ENCODE measurements at regions not wholly inside any gene's neighbourhood (a gene's known extent, or its start where the extent isn't known, plus 50 kb on each side); places are given as distances from the start of the nearest gene placed in this dataset.

- DNase-seq = no peak
These were observed 373.6 kb downstream of the PBX1 start for GRCh38 chr1:164932580-164932979.

- DNase-seq = no peak
These were observed 371.8 kb downstream of the PBX1 start for GRCh38 chr1:164930833-164931232.

DNA sequence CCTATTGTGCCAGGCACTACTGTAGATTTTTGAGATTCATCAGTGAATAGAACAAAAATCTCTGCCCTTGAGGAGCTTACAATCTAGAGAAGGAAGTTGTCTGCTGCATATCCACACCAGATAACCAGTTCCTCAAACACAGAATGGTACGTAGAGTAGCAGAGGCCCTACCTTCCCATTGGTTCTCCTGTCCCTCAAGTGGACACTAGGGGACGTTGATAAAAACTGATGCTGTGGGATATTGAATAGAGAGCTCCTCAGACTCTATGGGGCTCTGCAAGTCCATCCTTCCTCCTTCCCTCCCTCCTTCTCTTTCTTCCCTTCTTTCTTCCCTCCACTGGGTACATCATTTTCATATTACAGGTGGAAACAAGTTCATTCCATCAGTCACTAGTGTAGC is 371.3 kb downstream of the PBX1 start:
- no peak for DNase-seq

GRCh38 chr1:164928232-164928812 is 369.3 kb downstream of the PBX1 start:
- no peak for DNase-seq

DNA sequence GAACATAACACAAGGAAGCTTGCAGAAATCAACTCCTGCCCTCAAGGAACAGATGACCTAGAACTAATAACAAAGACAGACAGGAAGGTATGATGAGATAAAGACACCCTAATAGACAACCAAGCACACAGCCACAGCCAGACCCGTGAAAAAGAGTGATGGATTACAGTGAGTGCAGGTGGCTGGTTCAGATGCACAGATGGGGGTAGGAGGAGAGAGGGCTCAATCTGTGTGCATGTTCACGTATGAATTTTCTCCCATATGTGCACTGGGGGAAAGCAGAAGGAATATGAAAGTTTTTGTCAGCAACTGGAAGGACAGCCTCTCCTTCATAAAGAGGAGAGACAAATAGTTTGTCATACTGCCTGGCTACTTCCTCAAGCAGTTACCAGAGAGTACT is 367.1 kb downstream of the PBX1 start:
- no peak for DNase-seq

GRCh38 chr1:164922585-164922984 is 363.6 kb downstream of the PBX1 start:
- DNase-seq = no peak

DNA sequence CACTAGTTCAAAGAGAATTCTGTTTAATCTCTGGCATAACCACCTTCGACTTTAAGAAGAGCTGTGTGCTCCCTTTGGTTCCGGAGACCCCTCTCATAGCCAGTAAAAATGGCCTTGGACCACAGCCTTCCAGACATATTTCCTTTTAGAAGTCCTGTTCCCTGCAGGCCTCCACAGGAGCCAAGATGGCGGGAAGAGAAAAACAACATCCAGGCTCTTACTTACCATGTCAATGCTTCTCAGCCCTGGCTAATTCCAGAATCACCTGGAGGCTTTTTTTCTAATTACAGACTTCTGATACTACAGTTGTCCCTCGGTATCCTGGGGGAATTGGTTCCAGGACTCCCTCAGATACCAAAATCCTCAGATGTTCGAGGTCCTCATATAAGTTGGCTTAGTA is 362.5 kb downstream of the PBX1 start:
- DNase-seq = no peak

- DNase-seq = no peak
These were observed 359.2 kb downstream of the PBX1 start for GRCh38 chr1:164918140-164918539.

DNA sequence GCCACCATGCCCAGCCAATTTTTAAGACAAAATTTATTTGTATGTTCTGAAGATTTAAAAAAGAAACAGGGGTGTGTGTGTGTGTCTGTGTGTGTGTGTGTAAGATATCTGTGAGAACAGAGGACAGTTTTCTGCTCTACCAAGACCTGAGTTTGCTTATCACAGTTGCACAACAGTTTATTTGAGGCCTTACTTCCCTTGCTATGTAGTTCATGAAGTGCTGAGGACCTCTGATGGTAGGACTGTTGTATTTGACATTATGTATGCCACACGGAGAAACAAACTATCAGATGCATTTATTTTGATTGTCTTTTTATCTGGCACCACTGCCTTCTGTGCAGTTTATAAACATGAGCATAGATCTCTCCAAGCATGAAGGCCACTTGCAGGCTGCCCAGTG is 355.2 kb downstream of the PBX1 start:
- no peak for DNase-seq

- no peak for DNase-seq
These were observed 353.3 kb downstream of the PBX1 start for GRCh38 chr1:164912290-164912689.

- no peak for DNase-seq
These were observed 351.7 kb downstream of the PBX1 start for GRCh38 chr1:164910671-164911070.

- no peak for DNase-seq
These were observed 348.7 kb downstream of the PBX1 start for GRCh38 chr1:164907666-164908065.

GRCh38 chr1:164905869-164906268 is 346.9 kb downstream of the PBX1 start:
- DNase-seq = no peak

GRCh38 chr1:164902491-164902890 is 343.5 kb downstream of the PBX1 start:
- DNase-seq = no peak

All from stimulated activated CD4-positive, alpha-beta T cell treated with anti-CD3 and anti-CD28 coated beads, Interleukin-1b, Interleukin-23, amount 100 ng/mL, for 48 hours (primary cell).